Astrocyte of the spinal cord (primary cell): ENCODE measurements at regions not wholly inside any gene's neighbourhood (a gene's known extent, or its start where the extent isn't known, plus 50 kb on each side); places are given as distances from the start of the nearest gene placed in this dataset.

Experiments used
- DNase-seq: peaks from one replicate; pipeline ENCODE4 v3.0.0; 2011; ENCODE audit warnings: low read depth, low spot score
- H3K4me3 ChIP-seq: 2 replicates; pipeline ENCODE4 v1.5.1; 2011; ENCODE audit warnings: low read depth, mild to moderate bottlenecking, low read length, moderate library complexity
- in situ Hi-C: cut with HindIII; loops from 2 replicates; pipeline ENCODE4 v1.10.0; 2017; ENCODE audit warnings: low sequenced_read_pairs
- TF ChIP-seq, protein P1 (sequence below): IDR thresholded peaks from 2 replicates; pipeline ENCODE4 v1.5.1; 2012; ENCODE audit warnings: low read depth, mild to moderate bottlenecking, low read length, inconsistent platforms

- TF ChIP-seq, protein P1, sequence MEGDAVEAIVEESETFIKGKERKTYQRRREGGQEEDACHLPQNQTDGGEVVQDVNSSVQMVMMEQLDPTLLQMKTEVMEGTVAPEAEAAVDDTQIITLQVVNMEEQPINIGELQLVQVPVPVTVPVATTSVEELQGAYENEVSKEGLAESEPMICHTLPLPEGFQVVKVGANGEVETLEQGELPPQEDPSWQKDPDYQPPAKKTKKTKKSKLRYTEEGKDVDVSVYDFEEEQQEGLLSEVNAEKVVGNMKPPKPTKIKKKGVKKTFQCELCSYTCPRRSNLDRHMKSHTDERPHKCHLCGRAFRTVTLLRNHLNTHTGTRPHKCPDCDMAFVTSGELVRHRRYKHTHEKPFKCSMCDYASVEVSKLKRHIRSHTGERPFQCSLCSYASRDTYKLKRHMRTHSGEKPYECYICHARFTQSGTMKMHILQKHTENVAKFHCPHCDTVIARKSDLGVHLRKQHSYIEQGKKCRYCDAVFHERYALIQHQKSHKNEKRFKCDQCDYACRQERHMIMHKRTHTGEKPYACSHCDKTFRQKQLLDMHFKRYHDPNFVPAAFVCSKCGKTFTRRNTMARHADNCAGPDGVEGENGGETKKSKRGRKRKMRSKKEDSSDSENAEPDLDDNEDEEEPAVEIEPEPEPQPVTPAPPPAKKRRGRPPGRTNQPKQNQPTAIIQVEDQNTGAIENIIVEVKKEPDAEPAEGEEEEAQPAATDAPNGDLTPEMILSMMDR, result no peak
- in situ Hi-C loops, result no loop called here
- DNase-seq, result no peak
- no peak overlapping the region for H3K4me3 ChIP-seq
These were observed 144.5 kb downstream of the MTX2 start for GRCh38 chr2:176413786-176414185.

GRCh38 chr2:176414641-176415040 lies 145.4 kb downstream of the MTX2 start:
- DNase-seq, result no peak
- no peak overlapping the region for H3K4me3 ChIP-seq
- in situ Hi-C loops, result no loop called here
- TF ChIP-seq, protein P1, result no peak

GRCh38 chr2:176415174-176415895 lies 146.1 kb downstream of the MTX2 start:
- DNase-seq, result no peak
- H3K4me3 ChIP-seq, result no peak overlapping the region
- in situ Hi-C loops, result no loop called here
- TF ChIP-seq, protein P1, result no peak

- no peak for DNase-seq
- no peak overlapping the region for H3K4me3 ChIP-seq
- in situ Hi-C loops, result no loop called here
- TF ChIP-seq, protein P1, result no peak
These were observed 146.8 kb downstream of the MTX2 start for GRCh38 chr2:176415937-176416499.

- in situ Hi-C loops, result no loop called here
- no peak for DNase-seq
- TF ChIP-seq, protein P1, result no peak
- no peak overlapping the region for H3K4me3 ChIP-seq
These were observed 149.5 kb downstream of the MTX2 start for GRCh38 chr2:176418768-176419167.

DNA sequence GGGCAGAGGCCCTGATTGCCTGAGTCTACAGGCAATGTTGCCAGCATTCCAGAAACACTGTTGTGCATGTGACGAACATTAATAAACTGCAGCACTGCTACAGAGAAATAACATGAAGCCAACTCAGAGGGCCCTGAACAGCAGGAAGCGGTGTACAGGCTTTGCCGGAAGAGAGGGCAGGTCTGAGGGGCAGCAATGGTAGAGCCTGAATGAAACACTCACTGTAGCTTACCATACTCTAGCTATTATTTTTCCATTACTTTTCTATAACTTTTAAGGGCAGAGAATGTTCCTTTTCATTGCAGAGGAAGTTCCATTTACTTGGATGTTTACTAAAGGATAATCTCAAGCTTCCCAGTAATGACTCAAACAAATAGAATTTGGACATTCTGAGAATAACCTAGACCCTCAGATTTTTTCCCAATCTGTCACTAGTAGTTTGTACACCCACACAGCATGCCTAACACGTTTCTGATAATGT lies 150.4 kb downstream of the MTX2 start:
- TF ChIP-seq, protein P1, result no peak
- in situ Hi-C loops, result no loop called here
- DNase-seq, result peak; percentile 71

More for the DNA sequence above, 150.4 kb downstream of the MTX2 start:
- no peak overlapping the region for H3K4me3 ChIP-seq
